HEK293 (cell line): ENCODE measurements at regions not wholly inside any gene's neighbourhood (a gene's known extent, or its start where the extent isn't known, plus 50 kb on each side); places are given as distances from the start of the nearest gene placed in this dataset.

Source experiments
- CTCF ChIA-PET: fragments of 350-600 bp; formaldehyde crosslinking; extraction: SDS; loops from one replicate; lab custom pipeline; 2021; ENCODE audit warnings: antibody characterized with exemption; lab: Yijun Ruan, JAX
- POLR2A ChIA-PET: fragments of 300-600 bp; formaldehyde crosslinking; extraction: SDS; loops from one replicate; lab custom pipeline; 2020; ENCODE audit warnings: antibody characterized with exemption, inconsistent platforms; lab: Yijun Ruan, JAX
- H3K27ac ChIP-seq: fragments of 200-500 bp; sonication (Bioruptor generic); 2 replicates; pipeline ENCODE4 v1.5.1; 2014; ENCODE audit warnings: low read depth, low read length, control low read depth, inconsistent platforms; ENCODE audit errors: extremely low read depth
- H3K36me3 ChIP-seq, 2 experiments: fragments of 200-500 bp in 1 of 2; sonication (Bioruptor generic) in 1 of 2; 1 replicate in 1 of 2; 2 replicates in 1 of 2; pipeline ENCODE4 v1.5.1; 2014 to 2017; ENCODE audit warnings: inconsistent platforms in 2 of 2, low read length in 2 of 2; ENCODE audit not compliant: control insufficient read depth in 2 of 2, insufficient read depth in 1 of 2
- H3K4me1 ChIP-seq: fragments of 200-500 bp; sonication (Bioruptor generic); 2 replicates; pipeline ENCODE4 v1.5.1; 2014; ENCODE audit warnings: mild to moderate bottlenecking, low read length, inconsistent platforms; ENCODE audit not compliant: control insufficient read depth, insufficient read depth
- H3K4me3 ChIP-seq: 2 replicates; pipeline ENCODE4 v1.5.1; 2011; ENCODE audit warnings: low read depth, mild to moderate bottlenecking, control low read depth, low read length, moderate library complexity
- H3K9me3 ChIP-seq: fragments of 200-500 bp; sonication (Bioruptor generic); 2 replicates; pipeline ENCODE4 v1.5.1; 2014; ENCODE audit warnings: low read depth, low read length, inconsistent platforms; ENCODE audit not compliant: control insufficient read depth, insufficient read depth
- ELK4 ChIP-seq: IDR thresholded peaks from 2 replicates; pipeline ENCODE4 v1.6.1; 2011; ENCODE audit warnings: mild to moderate bottlenecking, low read depth, low read length, borderline replicate concordance
- GLIS2 ChIP-seq: fragments of 450-650 bp; formaldehyde crosslinking; IDR thresholded peaks from 2 replicates; pipeline ENCODE4 v1.5.1; 2016; ENCODE audit warnings: missing biosample characterization, missing genetic modification characterization
- INSM2 ChIP-seq: fragments of 450-650 bp; formaldehyde crosslinking; IDR thresholded peaks from 2 replicates; pipeline ENCODE4 v1.5.1; 2016; ENCODE audit warnings: missing biosample characterization, missing genetic modification characterization
- PRDM1 ChIP-seq: fragments of 450-650 bp; formaldehyde crosslinking; IDR thresholded peaks from 2 replicates; pipeline ENCODE4; 2016; ENCODE audit warnings: missing biosample characterization, missing genetic modification characterization
- RBAK ChIP-seq: fragments of 450-650 bp; formaldehyde crosslinking; IDR thresholded peaks from 2 replicates; pipeline ENCODE4 v1.5.1; 2016; ENCODE audit warnings: missing biosample characterization, missing genetic modification characterization
- SP3 ChIP-seq: fragments of 450-650 bp; formaldehyde crosslinking; IDR thresholded peaks from 2 replicates; pipeline ENCODE4 v1.5.1; 2016; ENCODE audit warnings: missing biosample characterization, missing genetic modification characterization
- ZBTB7A ChIP-seq: fragments of 450-650 bp; formaldehyde crosslinking; IDR thresholded peaks from 2 replicates; pipeline ENCODE4 v1.5.1; 2016; ENCODE audit warnings: low read depth, missing biosample characterization, missing genetic modification characterization
- ZNF16 ChIP-seq: fragments of 450-650 bp; formaldehyde crosslinking; IDR thresholded peaks from 2 replicates; pipeline ENCODE4 v1.5.1; 2016; ENCODE audit warnings: low read depth, missing biosample characterization, missing genetic modification characterization
- ZNF239 ChIP-seq: fragments of 450-650 bp; formaldehyde crosslinking; IDR thresholded peaks from 2 replicates; pipeline ENCODE4 v1.5.1; 2016; ENCODE audit warnings: missing biosample characterization, missing genetic modification characterization
- ZNF248 ChIP-seq: fragments of 450-650 bp; formaldehyde crosslinking; IDR thresholded peaks from 2 replicates; pipeline ENCODE4 v1.5.1; 2017; ENCODE audit warnings: missing biosample characterization, missing genetic modification characterization
- ZNF26 ChIP-seq: fragments of 450-650 bp; formaldehyde crosslinking; IDR thresholded peaks from 2 replicates; pipeline ENCODE4 v1.5.1; 2016; ENCODE audit warnings: missing biosample characterization, missing genetic modification characterization
- ZNF280C ChIP-seq: fragments of 450-650 bp; formaldehyde crosslinking; IDR thresholded peaks from 2 replicates; pipeline ENCODE4 v1.5.1; 2016; ENCODE audit warnings: missing biosample characterization, missing genetic modification characterization
- ZNF280D ChIP-seq: fragments of 450-650 bp; formaldehyde crosslinking; IDR thresholded peaks from 2 replicates; pipeline ENCODE4 v1.5.1; 2016; ENCODE audit warnings: missing biosample characterization, missing genetic modification characterization
- ZNF521 ChIP-seq: fragments of 450-650 bp; formaldehyde crosslinking; IDR thresholded peaks from 2 replicates; pipeline ENCODE4 v1.5.1; 2017; ENCODE audit warnings: missing biosample characterization, mild to moderate bottlenecking, missing genetic modification characterization
- ZNF544 ChIP-seq: fragments of 450-650 bp; formaldehyde crosslinking; IDR thresholded peaks from 2 replicates; pipeline ENCODE4 v1.5.0; 2017; ENCODE audit warnings: missing biosample characterization, missing genetic modification characterization
- ZNF610 ChIP-seq: fragments of 450-650 bp; formaldehyde crosslinking; IDR thresholded peaks from 2 replicates; pipeline ENCODE4 v1.5.1; 2016; ENCODE audit warnings: missing biosample characterization, missing genetic modification characterization, borderline replicate concordance
- ZNF621 ChIP-seq: fragments of 450-650 bp; formaldehyde crosslinking; IDR thresholded peaks from 2 replicates; pipeline ENCODE4 v1.5.1; 2017; ENCODE audit warnings: missing biosample characterization, missing genetic modification characterization
- ZNF670 ChIP-seq: fragments of 450-650 bp; formaldehyde crosslinking; IDR thresholded peaks from 2 replicates; pipeline ENCODE4 v1.5.1; 2016; ENCODE audit warnings: missing biosample characterization, missing genetic modification characterization, low read depth
- ZSCAN23 ChIP-seq: fragments of 450-650 bp; formaldehyde crosslinking; IDR thresholded peaks from 2 replicates; pipeline ENCODE4 v1.5.1; 2016; ENCODE audit warnings: missing biosample characterization, missing genetic modification characterization
- ZSCAN5A ChIP-seq: fragments of 450-650 bp; formaldehyde crosslinking; IDR thresholded peaks from 2 replicates; pipeline ENCODE4 v1.5.1; 2016; ENCODE audit warnings: missing biosample characterization, missing genetic modification characterization

- Histone ChIP-seq H3K4me3 (no peak overlapping the region), H3K36me3 (no peaks in the 10 kb centered on the region), H3K9me3 (no peaks in the 10 kb centered on the region), H3K27ac (no peak overlapping the region), H3K4me1 (no peaks in the 10 kb centered on the region)
- CTCF ChIA-PET = no interaction called here
- POLR2A ChIA-PET = no interaction called here
- TF ChIP-seq ZNF521 (tag by site-specific recombination) = no peak
- no peak for TF ChIP-seq PRDM1 (tag by site-specific recombination)
- no peak for TF ChIP-seq RBAK (tag by site-specific recombination)
- no peak for TF ChIP-seq ZNF610 (tag by site-specific recombination)
- no peak for TF ChIP-seq SP3 (tag by site-specific recombination)
- TF ChIP-seq ELK4 = no peak
- no peak for TF ChIP-seq ZNF248 (tag by site-specific recombination)
These were observed 116.8 kb upstream of the GORAB start for GRCh38 chr1:170414989-170415709.

GRCh38 chr1:170415710-170416372 is 116.1 kb upstream of the GORAB start:
- POLR2A ChIA-PET = no interaction called here
- no peaks in the 10 kb centered on the region for H3K4me1 ChIP-seq
- CTCF ChIA-PET = no interaction called here
- H3K36me3 ChIP-seq = no peaks in the 10 kb centered on the region
- H3K4me3 ChIP-seq = no peak overlapping the region
- no peak for TF ChIP-seq ZNF621 (tag by site-specific recombination)
- TF ChIP-seq ZNF26 = no peak
- no peak for TF ChIP-seq ZNF16 (tag by site-specific recombination)
- no peak for TF ChIP-seq ZNF280C (tag by site-specific recombination)
- no peak for TF ChIP-seq ZSCAN23 (tag by site-specific recombination)
- no peak for TF ChIP-seq ZNF239 (tag by site-specific recombination)
- TF ChIP-seq ZNF670 (tag by site-specific recombination) = no peak
- TF ChIP-seq ZNF544 = no peak
- no peak for TF ChIP-seq ZSCAN5A (tag by site-specific recombination)
- TF ChIP-seq GLIS2 (tag by site-specific recombination) = no peak
- no peak for TF ChIP-seq INSM2 (tag by site-specific recombination)
- TF ChIP-seq ZBTB7A = no peak
- no peak for TF ChIP-seq ZNF280D (tag by site-specific recombination)
- no peak overlapping the region for H3K27ac ChIP-seq
- no peaks in the 10 kb centered on the region for H3K9me3 ChIP-seq
